H1 (cell line): ENCODE measurements at regions not wholly inside any gene's neighbourhood (a gene's known extent, or its start where the extent isn't known, plus 50 kb on each side); places are given as distances from the start of the nearest gene placed in this dataset.
A peak's percentile ranks its signal among the peaks of the same experiment; 100 is the strongest.
"Not testable (repeated sequence)": the region's sequence is repeated elsewhere in the genome, so short reads cannot be mapped to it uniquely, and the experiment has no call there.

Source experiments
- CTCF ChIA-PET: fragments of 300-600 bp; sonication (Branson Sonifier 250); formaldehyde crosslinking; loops from one replicate; lab custom pipeline; 2021; ENCODE audit not compliant: partially characterized antibody; lab: Charles Lee
- POLR2A ChIA-PET: fragments of 300-600 bp; sonication (Branson Sonifier 250); formaldehyde crosslinking; loops from one replicate; lab custom pipeline; 2021; ENCODE audit warnings: inconsistent platforms; ENCODE audit not compliant: partially characterized antibody; lab: Charles Lee
- DNase-seq, 2 experiments: peaks; one replicate each; pipeline versions ENCODE4 v3.0.0 to v3.0.0-alpha.2; 2010 to 2022; ENCODE audit warnings: low spot score in 2 of 2, low read depth in 1 of 2, mixed read lengths in 1 of 2
- FAIRE-seq: peaks from 2 replicates; lab custom pipeline; 2011; peaks lifted over from hg19 to GRCh38; lab: Jason Lieb, UNC
- H2AFZ ChIP-seq: 2 replicates; pipeline ENCODE4 v1.8.1; 2012; ENCODE audit warnings: low read length, inconsistent platforms
- H2AK5ac ChIP-seq: 2 replicates; pipeline ENCODE4 v1.6.1; 2013; ENCODE audit warnings: low read depth, low read length
- H2BK120ac ChIP-seq: replicated peaks from 2 replicates; pipeline ENCODE3; 2013; ENCODE audit warnings: low read depth, low read length, inconsistent platforms
- H2BK12ac ChIP-seq: 2 replicates; pipeline ENCODE4 v1.6.1; 2013; ENCODE audit warnings: low read depth, low read length
- H2BK15ac ChIP-seq: 2 replicates; pipeline ENCODE4 v1.6.1; 2013; ENCODE audit warnings: low read length
- H2BK20ac ChIP-seq: 2 replicates; pipeline ENCODE4 v1.6.1; 2013; ENCODE audit warnings: low read length
- H2BK5ac ChIP-seq: 2 replicates; pipeline ENCODE4 v1.6.1; 2013; ENCODE audit warnings: low read depth, low read length
- H3K14ac ChIP-seq: 2 replicates; pipeline ENCODE4 v1.6.1; 2013; ENCODE audit warnings: inconsistent platforms; ENCODE audit not compliant: insufficient read length
- H3K18ac ChIP-seq: 2 replicates; pipeline ENCODE4 v1.6.1; 2013; ENCODE audit warnings: low read length; ENCODE audit errors: extremely low read depth
- H3K23ac ChIP-seq: 2 replicates; pipeline ENCODE4 v1.6.1; 2013; ENCODE audit warnings: inconsistent platforms; ENCODE audit not compliant: insufficient read length
- H3K23me2 ChIP-seq: 2 replicates; pipeline ENCODE4 v1.6.1; 2013; ENCODE audit warnings: low read depth, low read length
- H3K27ac ChIP-seq: 2 replicates; pipeline ENCODE4 v1.6.1; 2011; ENCODE audit warnings: low read depth, low read length, inconsistent platforms
- H3K27me3 ChIP-seq, 4 experiments: replicated peaks in 1 of 4; 1 replicate in 1 of 4; 2 replicates in 3 of 4; pipeline versions ENCODE4 v1.6.1 to v1.8.1; 2011 to 2013; ENCODE audit warnings: low read length in 3 of 4, mild to moderate bottlenecking in 3 of 4, inconsistent platforms in 2 of 4, mixed read lengths in 2 of 4, moderate library complexity in 1 of 4; ENCODE audit not compliant: control insufficient read depth in 3 of 4, insufficient read depth in 3 of 4; ENCODE audit errors: extremely low read depth in 1 of 4
- H3K36me3 ChIP-seq, 4 experiments: 2 replicates each; pipeline versions ENCODE4 v1.6.1 to v1.8.1; 2011 to 2013; ENCODE audit warnings: mild to moderate bottlenecking in 4 of 4, low read length in 3 of 4, moderate library complexity in 2 of 4, control low read depth in 1 of 4, inconsistent platforms in 1 of 4; ENCODE audit not compliant: insufficient read depth in 4 of 4, control insufficient read depth in 2 of 4
- H3K4ac ChIP-seq: replicated peaks from 2 replicates; pipeline ENCODE3; 2013; ENCODE audit warnings: low read length, low read depth, mixed read lengths, inconsistent platforms; ENCODE audit not compliant: insufficient read length
- H3K4me1 ChIP-seq, 4 experiments: replicated peaks in 1 of 4; 1 replicate in 1 of 4; 2 replicates in 3 of 4; pipeline versions ENCODE4 v1.6.1 to v1.8.1; 2011 to 2013; ENCODE audit warnings: low read length in 3 of 4, inconsistent platforms in 2 of 4, mixed read lengths in 1 of 4; ENCODE audit not compliant: insufficient read depth in 4 of 4, control insufficient read depth in 3 of 4
- H3K4me2 ChIP-seq, 2 experiments: 2 replicates each; pipeline versions ENCODE4 v1.6.1 to v1.8.1; 2011 to 2013; ENCODE audit warnings: low read depth in 2 of 2, low read length in 2 of 2, control low read depth in 1 of 2, inconsistent platforms in 1 of 2, mild to moderate bottlenecking in 1 of 2; ENCODE audit not compliant: insufficient read depth in 1 of 2
- H3K4me3 ChIP-seq, 4 experiments: fragments of 200-600, 300-600 bp in 1 of 4; sonication (generic), shearing (Covaris generic), sonication (Bioruptor Twin) in 1 of 4; 2 replicates each; pipeline versions ENCODE4 v1.5.1 to v1.8.1; 2011 to 2016; ENCODE audit warnings: low read length in 4 of 4, low read depth in 3 of 4, control low read depth in 2 of 4, inconsistent platforms in 2 of 4, mild to moderate bottlenecking in 2 of 4, mixed read lengths in 1 of 4, moderate library complexity in 1 of 4; ENCODE audit not compliant: insufficient read depth in 2 of 4; ENCODE audit errors: extremely low read depth in 1 of 4
- H3K56ac ChIP-seq: replicated peaks from 2 replicates; pipeline ENCODE3; 2013; ENCODE audit warnings: low read depth, mild to moderate bottlenecking, mixed read lengths, low read length, inconsistent platforms; ENCODE audit not compliant: insufficient read length
- H3K79me1 ChIP-seq: 2 replicates; pipeline ENCODE4 v1.6.1; 2013; ENCODE audit warnings: low read depth, low read length, control low read depth
- H3K79me2 ChIP-seq, 2 experiments: 2 replicates each; pipeline versions ENCODE4 v1.6.1 to v1.8.1; 2012 to 2013; ENCODE audit warnings: low read length in 2 of 2, mild to moderate bottlenecking in 2 of 2, inconsistent platforms in 1 of 2; ENCODE audit not compliant: insufficient read depth in 2 of 2, control insufficient read depth in 1 of 2
- H3K9ac ChIP-seq, 4 experiments: replicated peaks in 1 of 4; 1 replicate in 1 of 4; 2 replicates in 3 of 4; pipeline versions ENCODE4 v1.6.1 to v1.8.1; 2011 to 2013; ENCODE audit warnings: low read depth in 3 of 4, low read length in 3 of 4, control low read depth in 2 of 4, mild to moderate bottlenecking in 2 of 4, moderate library complexity in 2 of 4, inconsistent platforms in 1 of 4; ENCODE audit errors: extremely low read depth in 1 of 4
- H3K9me3 ChIP-seq, 2 experiments: 2 replicates each; pipeline versions ENCODE4 v1.6.1 to v1.8.1; 2012 to 2013; ENCODE audit warnings: mild to moderate bottlenecking in 2 of 2, moderate library complexity in 2 of 2, control low read depth in 1 of 2, inconsistent platforms in 1 of 2, low read depth in 1 of 2, low read length in 1 of 2, mixed read lengths in 1 of 2; ENCODE audit not compliant: insufficient read depth in 2 of 2
- H4K20me1 ChIP-seq, 2 experiments: replicated peaks in 1 of 2; 2 replicates each; pipeline versions ENCODE3 to v1.8.1; 2011 to 2013; ENCODE audit warnings: inconsistent platforms in 2 of 2, low read length in 2 of 2, mild to moderate bottlenecking in 1 of 2; ENCODE audit not compliant: insufficient read depth in 2 of 2, control insufficient read depth in 1 of 2
- H4K5ac ChIP-seq: 2 replicates; pipeline ENCODE4 v1.6.1; 2013; ENCODE audit warnings: low read length, low read depth, mixed read lengths, inconsistent platforms; ENCODE audit not compliant: insufficient read length
- H4K8ac ChIP-seq: 2 replicates; pipeline ENCODE4 v1.8.0; 2013; ENCODE audit warnings: mild to moderate bottlenecking, moderate library complexity, low read length, inconsistent platforms; ENCODE audit not compliant: insufficient read depth; ENCODE audit errors: extremely low read depth
- H4K91ac ChIP-seq: replicated peaks from 2 replicates; pipeline ENCODE3; 2013; ENCODE audit warnings: low read length, mixed read lengths, inconsistent platforms; ENCODE audit not compliant: insufficient read length
- WGBS, 2 experiments: shearing (Covaris generic) in 1 of 2; methylation state at CpG; one replicate each; pipeline versions ENCODE4 v1.1.6 to v1.1.7; 2013 to 2015; ENCODE audit warnings: low lambda C conversion rate in 2 of 2, mixed read lengths in 2 of 2, inconsistent platforms in 1 of 2, low coverage in 1 of 2, missing lambda C conversion rate in 1 of 2; ENCODE audit not compliant: insufficient replicate concordance in 2 of 2, insufficient coverage in 1 of 2, insufficient read length in 1 of 2; ENCODE audit errors: extremely low coverage in 1 of 2, missing lambda C conversion rate in 1 of 2; 5-methylcytosine and 5-hydroxymethylcytosine counted together

GRCh38 chr21:16224756-16225155 lies 495.0 kb downstream of the USP25 start:
- H3K23ac ChIP-seq, H3K36me3 ChIP-seq, H3K9me3 ChIP-seq, H3K27me3 ChIP-seq, H3K56ac ChIP-seq, H3K4ac ChIP-seq, H3K9ac ChIP-seq, POLR2A ChIA-PET, H3K4me1 ChIP-seq, H3K27ac ChIP-seq, H3K79me1 ChIP-seq, H4K20me1 ChIP-seq, H3K4me2 ChIP-seq, H4K8ac ChIP-seq, H3K4me3 ChIP-seq, H3K79me2 ChIP-seq, H2BK120ac ChIP-seq, H2BK12ac ChIP-seq, H2BK15ac ChIP-seq, H2AK5ac ChIP-seq, FAIRE-seq, H4K5ac ChIP-seq, H3K14ac ChIP-seq, DNase-seq, H3K18ac ChIP-seq, H2BK20ac ChIP-seq, H2BK5ac ChIP-seq, H3K23me2 ChIP-seq, H4K91ac ChIP-seq, CTCF ChIA-PET: not testable (repeated sequence)
- WGBS, 2 experiments: 90% methylated on average over 3 of the region's 3 CpGs; no CpG with 5 or more reads in 1 of the 2 experiments
- H2AFZ ChIP-seq: peak overlapping the region; percentile 96
